Activated CD4-positive, alpha-beta T cell treated with anti-CD3 and anti-CD28 coated beads for 36 hours (primary cell): ENCODE measurements at regions not wholly inside any gene's neighbourhood (a gene's known extent, or its start where the extent isn't known, plus 50 kb on each side); places are given as distances from the start of the nearest gene placed in this dataset.

Experiments
- ATAC-seq: fragments of 200-7000 bp; cut with Tn5 transposase; one replicate; pipeline ENCODE4 v1.10.0; 2021; ENCODE audit warnings: mild to moderate bottlenecking, moderate library complexity
- CTCF ChIA-PET: fragments of 350-600 bp; sonication (Branson Sonifier 250); formaldehyde crosslinking; loops from one replicate; lab custom pipeline; 2021; ENCODE audit warnings: antibody characterized with exemption; lab: Charles Lee
- POLR2A ChIA-PET: fragments of 350-600 bp; sonication (Branson Sonifier 250); formaldehyde crosslinking; loops from one replicate; lab custom pipeline; 2021; ENCODE audit warnings: antibody characterized with exemption, inconsistent platforms; lab: Charles Lee
- DNase-seq: peaks from one replicate; pipeline ENCODE4 v3.0.0-alpha.2; 2020
- H3K27ac Mint-ChIP-seq: one replicate; pipeline ENCODE4 v1.8.0; 2021; ENCODE audit warnings: mixed read lengths
- H3K27me3 Mint-ChIP-seq: one replicate; pipeline ENCODE4 v1.8.0; 2021; ENCODE audit warnings: mixed read lengths
- H3K36me3 Mint-ChIP-seq: one replicate; pipeline ENCODE4 v1.8.0; 2021; ENCODE audit warnings: low read depth, mixed read lengths
- H3K4me1 Mint-ChIP-seq: one replicate; pipeline ENCODE4 v1.8.0; 2021; ENCODE audit warnings: mixed read lengths
- H3K4me3 Mint-ChIP-seq: one replicate; pipeline ENCODE4 v1.8.0; 2021; ENCODE audit warnings: mild to moderate bottlenecking, moderate library complexity, mixed read lengths
- H3K9me3 Mint-ChIP-seq: one replicate; pipeline ENCODE4 v1.8.0; 2021; ENCODE audit warnings: low read depth, mixed read lengths
- intact Hi-C, 2 experiments: fragments of 100-400 bp; cut with DNase I in 1 of 2; cut with micrococcal nuclease in 1 of 2; formaldehyde crosslinking; loops; one replicate each; pipeline versions ENCODE4 v1.14.2 to v1.15.1; 2022 to 2024; cut with DNase I, micrococcal nuclease

DNA sequence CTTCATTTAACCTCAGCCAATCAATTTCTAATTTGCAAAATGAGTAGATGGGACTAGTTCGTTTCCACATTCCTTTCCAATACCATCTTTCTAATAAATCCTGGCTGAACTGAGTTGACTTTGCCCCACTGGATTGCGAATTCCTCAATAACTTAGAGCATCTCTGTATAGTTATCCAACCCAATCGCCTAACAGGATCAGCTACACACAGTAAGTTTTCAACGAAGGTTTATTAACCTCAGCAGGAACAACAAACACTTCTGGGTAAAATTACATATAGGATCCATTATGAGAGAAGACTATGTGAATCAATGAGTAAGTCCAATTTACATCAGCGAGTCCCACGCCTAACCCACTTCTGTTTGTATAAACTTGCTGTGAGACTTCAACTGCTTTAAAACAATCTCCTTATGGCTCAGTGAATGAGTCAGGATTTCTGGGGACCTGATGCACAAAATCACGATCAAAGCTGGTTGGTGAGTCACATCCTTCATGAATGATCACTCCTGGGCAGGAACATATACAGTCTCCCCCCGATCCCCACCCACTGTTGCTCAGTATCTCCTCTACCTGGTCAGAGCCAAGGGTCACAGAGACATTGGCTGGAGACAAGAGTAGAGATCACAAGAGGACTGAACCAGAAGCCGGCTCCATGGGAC is 142.8 kb downstream of the EDEM1 start:
- Mint-ChIP-seq H3K27ac (peak overlapping the region; percentile 77), H3K4me1 (peaks cover 46% of the 10 kb centered on the region), H3K4me3 (peak overlapping the region; percentile 22), H3K27me3 (peaks cover 5% of the 10 kb centered on the region), H3K36me3 (no peaks in the 10 kb centered on the region), H3K9me3 (no peaks in the 10 kb centered on the region)
- DNase-seq (peak; percentile 71), ATAC-seq (peak; percentile 88)
- CTCF ChIA-PET: no interaction called here
- intact Hi-C loops: loop anchor here (5.0 to 10.0 kb wide), 4 partner anchors 133 to 495 kb away; partner anchors contain the start of genes ARL8B (in 1 of the 2) and BHLHE40 (in 1 of the 2)
- POLR2A ChIA-PET: no interaction called here

DNA sequence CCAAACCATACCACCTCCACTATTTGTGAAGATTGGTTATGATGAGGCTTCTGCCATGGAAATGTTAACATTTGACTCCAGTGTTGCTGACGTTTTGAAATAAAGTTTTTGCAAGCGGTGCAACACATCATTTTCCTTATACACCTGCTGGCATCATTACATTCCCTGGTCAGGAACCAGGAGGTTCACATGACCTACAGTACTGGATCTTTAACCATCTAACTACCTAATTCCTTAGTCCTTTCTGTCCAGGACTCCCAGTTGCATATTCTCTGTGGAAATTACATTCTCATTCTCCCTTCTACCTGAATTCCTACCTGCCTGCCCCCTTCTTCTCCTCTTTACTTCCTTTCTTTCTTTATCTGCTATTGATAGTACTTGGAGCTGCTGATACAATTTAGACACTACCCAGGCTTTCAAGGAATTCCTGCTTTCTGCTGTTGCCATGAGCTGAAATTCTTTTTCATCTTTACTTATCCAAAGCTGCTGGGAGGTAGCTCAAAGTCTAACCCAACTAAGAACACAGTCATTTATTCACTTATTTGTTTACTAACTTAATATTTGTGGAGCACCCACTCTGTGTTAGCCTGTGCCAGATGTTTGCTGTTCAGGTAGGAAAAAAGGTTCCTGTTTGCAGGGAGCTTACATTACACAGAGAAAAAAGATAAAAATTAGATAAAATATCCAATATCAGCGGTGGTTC is 144.2 kb downstream of the EDEM1 start:
- ChIA-PET CTCF (interaction anchor here (0.6 kb wide), 2 partner anchors 143 to 1616 kb away, joined by 3 read pairs; no protein-coding TSS in a partner anchor), POLR2A (interaction anchor here (0.7 to 0.8 kb wide), 3 partner anchors 30 to 208 kb away, joined by 3 read pairs; no protein-coding TSS in a partner anchor)
- Mint-ChIP-seq H3K4me1 (peaks cover 50% of the 10 kb centered on the region), H3K36me3 (no peaks in the 10 kb centered on the region), H3K27me3 (peaks cover 4% of the 10 kb centered on the region), H3K9me3 (no peaks in the 10 kb centered on the region), H3K4me3 (peak overlapping the region; percentile 30), H3K27ac (peak overlapping the region; percentile 55)
- DNase-seq: no peak
- intact Hi-C loops: loop anchor here (1.0 to 10.0 kb wide), 5 partner anchors 134 to 497 kb away; partner anchors contain the start of genes ARL8B (in 1 of the 2) and BHLHE40 (in 1 of the 2)
- ATAC-seq: no peak

DNA sequence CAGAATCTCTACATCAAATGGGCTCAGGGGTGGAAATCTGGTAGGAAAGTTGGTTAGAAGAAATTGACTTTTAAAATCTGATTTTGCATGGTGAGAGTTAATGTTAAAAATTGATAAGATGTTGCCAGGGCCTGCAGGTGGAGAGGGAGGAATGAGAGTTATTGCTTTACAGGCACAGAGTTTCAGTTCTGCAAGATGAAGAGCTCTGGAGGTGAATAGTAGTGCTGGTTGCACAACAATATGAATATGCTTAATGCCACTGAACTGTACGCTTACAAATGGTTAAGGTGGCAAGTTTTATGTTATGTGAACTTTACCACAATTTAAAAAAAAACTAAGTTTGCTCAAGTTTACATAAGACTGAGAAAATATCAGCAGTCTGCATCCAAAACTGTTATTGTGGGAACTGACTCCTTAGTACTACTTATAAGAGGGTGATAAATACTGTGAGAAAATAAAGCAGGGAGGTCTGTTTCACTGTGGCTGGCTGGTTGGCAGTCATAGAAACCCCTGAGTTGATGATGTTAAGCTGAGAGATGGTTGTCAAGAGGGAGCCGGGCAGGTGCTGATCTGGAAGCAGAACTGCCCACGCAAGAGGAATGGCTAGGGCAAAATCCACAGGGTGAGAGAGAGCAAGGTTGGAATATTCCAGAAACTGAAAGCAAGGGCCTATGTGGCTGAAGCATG is 144.9 kb downstream of the EDEM1 start:
- Mint-ChIP-seq H3K27me3 (peaks cover 2% of the 10 kb centered on the region), H3K9me3 (no peaks in the 10 kb centered on the region), H3K4me3 (peak overlapping the region; percentile 18), H3K36me3 (no peaks in the 10 kb centered on the region), H3K27ac (peak overlapping the region; percentile 88), H3K4me1 (peaks cover 50% of the 10 kb centered on the region)
- DNase-seq: peak; percentile 30
- ChIA-PET POLR2A (interaction anchor here (0.6 to 0.8 kb wide), 6 partner anchors 31 to 491 kb away, joined by 3 to 5 read pairs (median 3); no protein-coding TSS in a partner anchor), CTCF (interaction anchor here (0.6 to 1.4 kb wide), 2 partner anchors 15 to 144 kb away, joined by 3 read pairs; no protein-coding TSS in a partner anchor)
- peak; percentile 21 for ATAC-seq
- intact Hi-C loops: loop anchor here (1.0 to 10.0 kb wide), 5 partner anchors 135 to 498 kb away; partner anchors contain the start of genes ARL8B (in 1 of the 2) and BHLHE40 (in 1 of the 2)

DNA sequence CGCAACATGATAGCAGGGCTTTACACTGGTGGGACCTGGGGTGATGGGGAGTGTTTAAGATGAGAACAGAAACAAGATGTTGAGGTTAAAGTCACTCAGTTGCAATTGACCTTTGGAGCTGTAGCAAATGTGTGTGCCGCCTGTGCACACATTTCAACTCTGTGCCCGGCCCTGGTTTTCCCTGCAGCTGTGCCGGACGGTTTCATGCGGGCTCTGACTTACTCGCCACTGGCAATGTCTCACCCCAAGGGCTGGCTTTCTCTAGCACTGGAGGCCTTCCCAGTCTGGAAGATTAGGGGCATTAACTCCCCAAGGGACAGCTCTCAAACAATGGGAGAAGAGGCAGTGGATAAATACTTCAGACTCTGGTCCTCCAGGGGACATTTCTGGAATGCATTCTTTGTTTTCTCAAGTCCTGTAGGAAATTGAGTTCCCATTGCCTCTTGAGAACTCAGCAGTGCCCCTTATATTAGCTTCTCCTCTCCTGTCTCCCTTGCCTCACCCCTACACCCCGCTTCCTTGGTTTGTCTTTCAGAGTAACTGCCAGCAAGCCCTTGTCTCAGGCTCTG is 152.5 kb downstream of the EDEM1 start:
- peaks cover 7% of the 10 kb centered on the region for H3K27me3 Mint-ChIP-seq
- H3K9me3 Mint-ChIP-seq: no peaks in the 10 kb centered on the region
- H3K4me3 Mint-ChIP-seq: no peak overlapping the region
- ATAC-seq (no peak), DNase-seq (no peak)
- ChIA-PET POLR2A (no interaction called here), CTCF (no interaction called here)
- H3K4me1 Mint-ChIP-seq: peaks cover 3% of the 10 kb centered on the region
- intact Hi-C loops: loop anchor here in 1 of 2 experiments (10.0 kb wide), 1 partner anchor 505 kb away; no protein-coding TSS in a partner anchor
- H3K27ac Mint-ChIP-seq: no peak overlapping the region
- H3K36me3 Mint-ChIP-seq: no peaks in the 10 kb centered on the region

DNA sequence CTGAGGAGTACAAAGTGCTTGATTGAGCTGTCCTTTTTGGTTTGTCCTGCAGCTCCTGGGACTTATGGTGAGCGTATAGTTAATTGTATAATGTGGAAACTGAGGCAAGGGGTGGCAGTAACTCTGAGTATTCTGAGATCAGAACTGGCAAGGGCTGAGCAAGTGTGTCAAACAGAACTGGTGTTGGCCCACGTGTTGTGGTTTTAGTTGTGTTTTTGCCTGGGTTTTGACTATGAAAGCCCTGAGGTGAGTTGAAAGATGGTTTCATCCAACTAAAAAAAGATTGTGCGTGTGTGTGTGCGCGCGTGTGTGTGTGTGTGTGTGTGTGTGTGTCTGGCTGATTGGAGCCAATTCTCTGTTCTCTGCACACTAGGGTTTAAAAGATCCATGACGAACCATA is 154.1 kb downstream of the EDEM1 start:
- Mint-ChIP-seq H3K27ac (no peak overlapping the region), H3K4me3 (no peak overlapping the region), H3K36me3 (no peaks in the 10 kb centered on the region), H3K4me1 (no peaks in the 10 kb centered on the region), H3K9me3 (no peaks in the 10 kb centered on the region), H3K27me3 (peaks cover 7% of the 10 kb centered on the region)
- ChIA-PET CTCF (interaction anchor here (0.6 kb wide), 1 partner anchor 88 kb away, joined by 4 read pairs; no protein-coding TSS in a partner anchor), POLR2A (no interaction called here)
- DNase-seq (no peak), ATAC-seq (no peak)
- intact Hi-C loops: no loop called here

DNA sequence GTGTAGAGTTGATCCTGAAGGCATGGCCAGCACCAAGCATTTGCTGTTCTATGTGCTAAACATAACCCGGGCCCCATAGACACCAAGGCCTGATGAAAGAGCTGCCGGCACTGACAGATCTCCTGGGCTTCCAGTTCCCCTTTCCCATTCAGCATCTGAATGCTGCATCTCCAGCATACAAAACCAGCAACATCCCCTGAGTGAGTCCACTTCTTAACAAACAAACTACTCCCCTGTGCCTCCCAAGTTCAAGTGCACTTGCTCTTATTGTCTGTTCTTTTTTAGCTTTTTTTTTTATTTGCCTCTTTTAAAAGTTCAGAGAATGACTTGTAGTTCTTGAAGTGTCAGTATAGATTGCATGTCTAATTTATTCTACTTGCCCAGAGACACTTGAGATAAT is 156.0 kb downstream of the EDEM1 start:
- ChIA-PET CTCF (interaction anchor here (0.7 to 0.8 kb wide), 2 partner anchors 9 to 28 kb away, joined by 3 read pairs; no protein-coding TSS in a partner anchor), POLR2A (no interaction called here)
- no peaks in the 10 kb centered on the region for H3K4me1 Mint-ChIP-seq
- peaks cover 10% of the 10 kb centered on the region for H3K27me3 Mint-ChIP-seq
- no peak for DNase-seq
- no peak overlapping the region for H3K27ac Mint-ChIP-seq
- no peak for ATAC-seq
- no peaks in the 10 kb centered on the region for H3K36me3 Mint-ChIP-seq
- no peak overlapping the region for H3K4me3 Mint-ChIP-seq
- intact Hi-C loops: no loop called here
- H3K9me3 Mint-ChIP-seq: no peaks in the 10 kb centered on the region

DNA sequence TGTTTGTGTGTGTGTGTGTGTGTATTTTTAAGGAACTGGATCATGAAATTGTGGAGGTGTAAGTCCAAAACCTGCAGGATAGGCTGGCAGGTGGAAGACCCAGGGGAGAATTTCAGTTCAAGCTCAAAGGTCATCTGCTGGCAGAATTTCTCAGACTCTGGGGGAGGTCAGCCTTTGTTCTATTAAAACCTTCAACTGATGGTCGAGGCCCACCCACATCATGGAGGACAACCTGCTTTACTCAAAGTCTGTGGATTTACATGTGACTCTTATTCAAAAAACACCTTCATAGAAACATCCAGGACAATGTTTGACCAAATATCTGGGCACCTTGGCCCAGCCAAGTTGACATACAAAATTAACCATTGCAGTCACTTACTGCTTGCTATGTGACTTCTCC is 157.2 kb downstream of the EDEM1 start:
- no peaks in the 10 kb centered on the region for H3K36me3 Mint-ChIP-seq
- POLR2A ChIA-PET: no interaction called here
- H3K27ac Mint-ChIP-seq: no peak overlapping the region
- no peak for DNase-seq
- CTCF ChIA-PET: no interaction called here
- no peak for ATAC-seq
- H3K4me3 Mint-ChIP-seq: no peak overlapping the region
- H3K9me3 Mint-ChIP-seq: no peaks in the 10 kb centered on the region
- peaks cover 17% of the 10 kb centered on the region for H3K27me3 Mint-ChIP-seq
- H3K4me1 Mint-ChIP-seq: no peaks in the 10 kb centered on the region
- intact Hi-C loops: no loop called here

DNA sequence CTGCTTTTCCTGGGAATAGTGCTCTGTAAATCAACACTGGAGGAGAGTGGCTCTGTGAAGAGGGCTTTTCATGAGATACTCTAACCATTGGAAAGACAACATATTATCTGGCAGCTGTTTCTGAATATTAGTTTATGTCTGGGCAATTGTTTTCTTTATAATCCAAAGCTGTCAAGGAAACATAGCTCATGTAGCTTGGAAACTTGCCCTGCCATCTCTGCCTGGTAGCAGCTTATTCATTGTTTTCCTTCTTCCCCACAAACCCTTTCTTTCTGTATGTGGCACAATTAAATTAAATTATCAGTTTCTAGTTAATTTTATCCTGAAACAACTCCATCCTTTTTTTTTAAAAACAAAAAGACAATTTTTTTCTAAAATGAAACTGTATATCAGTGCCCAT is 160.0 kb downstream of the EDEM1 start:
- CTCF ChIA-PET: interaction anchor here (1.0 to 1.2 kb wide), 3 partner anchors 14 to 81 kb away, joined by 3 read pairs; no protein-coding TSS in a partner anchor
- H3K27me3 Mint-ChIP-seq: peaks cover 11% of the 10 kb centered on the region
- no peak for ATAC-seq
- no peak overlapping the region for H3K4me3 Mint-ChIP-seq
- POLR2A ChIA-PET: no interaction called here
- intact Hi-C loops: no loop called here
- H3K27ac Mint-ChIP-seq: no peak overlapping the region
- no peaks in the 10 kb centered on the region for H3K9me3 Mint-ChIP-seq
- H3K4me1 Mint-ChIP-seq: no peaks in the 10 kb centered on the region
- no peaks in the 10 kb centered on the region for H3K36me3 Mint-ChIP-seq
- DNase-seq: no peak

DNA sequence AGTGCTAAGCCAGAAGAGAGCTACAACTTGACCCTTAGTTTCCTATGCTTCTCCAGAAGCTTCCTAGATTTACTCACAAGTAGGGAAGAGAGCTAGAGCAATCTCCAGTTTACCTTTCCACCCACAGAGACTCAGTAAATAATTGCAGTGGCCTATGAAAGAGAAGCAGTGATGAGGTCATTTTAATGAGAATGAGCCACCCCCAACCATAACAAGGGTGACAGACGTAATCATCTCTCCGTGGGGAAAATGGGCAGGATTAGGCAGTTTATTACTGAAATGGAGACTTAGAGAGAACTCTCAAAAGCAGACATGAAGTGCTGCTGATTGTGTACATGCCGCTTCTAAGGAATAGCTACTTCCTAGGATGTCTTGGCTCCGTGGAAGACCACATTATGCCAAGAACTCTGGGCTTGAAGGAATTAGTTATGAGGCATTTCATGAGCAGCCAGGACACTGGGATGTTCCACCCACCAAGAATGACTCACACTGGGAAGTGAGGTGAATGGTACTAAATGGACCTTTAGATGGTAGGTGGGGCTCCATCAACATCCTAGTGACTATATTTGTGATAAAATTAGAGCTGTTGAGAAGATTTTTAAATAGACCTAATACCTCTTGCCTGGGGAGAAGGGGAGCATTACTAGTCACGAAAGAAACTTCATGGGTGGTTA is 160.9 kb downstream of the EDEM1 start:
- DNase-seq (no peak), ATAC-seq (no peak)
- peaks cover 15% of the 10 kb centered on the region for H3K27me3 Mint-ChIP-seq
- no peaks in the 10 kb centered on the region for H3K9me3 Mint-ChIP-seq
- H3K36me3 Mint-ChIP-seq: no peaks in the 10 kb centered on the region
- no peak overlapping the region for H3K27ac Mint-ChIP-seq
- H3K4me1 Mint-ChIP-seq: no peaks in the 10 kb centered on the region
- ChIA-PET POLR2A (interaction anchor here (0.6 kb wide), 1 partner anchor 79 kb away, joined by 5 read pairs; no protein-coding TSS in a partner anchor), CTCF (interaction anchor here (1.0 kb wide), 1 partner anchor 15 kb away, joined by 3 read pairs; no protein-coding TSS in a partner anchor)
- intact Hi-C loops: no loop called here
- no peak overlapping the region for H3K4me3 Mint-ChIP-seq

DNA sequence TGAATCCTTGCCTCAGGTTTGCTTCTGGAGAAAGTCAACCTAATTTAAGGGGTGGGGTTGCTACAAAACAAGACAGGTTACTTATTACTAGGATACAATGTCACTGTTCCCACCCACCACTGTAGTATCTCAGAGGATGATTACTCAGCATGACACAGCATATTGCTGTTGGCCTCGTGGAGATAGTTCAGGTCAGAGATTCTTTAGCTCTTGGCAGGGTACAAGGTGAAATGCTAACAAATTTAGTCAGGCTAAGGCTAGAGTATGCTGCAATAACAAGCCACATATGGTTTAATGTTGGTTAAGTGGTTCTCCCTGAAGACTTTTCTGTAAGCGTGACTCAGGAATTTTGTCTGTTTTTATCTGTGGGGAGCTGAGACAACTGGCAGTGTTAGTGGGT is 161.8 kb downstream of the EDEM1 start:
- ChIA-PET CTCF (interaction anchor here (1.1 kb wide), 1 partner anchor 31 kb away, joined by 3 read pairs; no protein-coding TSS in a partner anchor), POLR2A (no interaction called here)
- Mint-ChIP-seq H3K4me1 (no peaks in the 10 kb centered on the region), H3K4me3 (no peak overlapping the region), H3K9me3 (no peaks in the 10 kb centered on the region), H3K27ac (no peak overlapping the region), H3K36me3 (no peaks in the 10 kb centered on the region), H3K27me3 (peaks cover 15% of the 10 kb centered on the region)
- DNase-seq (no peak), ATAC-seq (peak; percentile 33)
- intact Hi-C loops: no loop called here
